B cell (primary cell): ENCODE measurements at regions not wholly inside any gene's neighbourhood (a gene's known extent, or its start where the extent isn't known, plus 50 kb on each side); places are given as distances from the start of the nearest gene placed in this dataset.
"Not testable (repeated sequence)": the region's sequence is repeated elsewhere in the genome, so short reads cannot be mapped to it uniquely, and the experiment has no call there.

Source experiments
- ATAC-seq: fragments of 200-7000 bp; cut with Tn5 transposase; one replicate; pipeline ENCODE4 v1.10.0; 2021; ENCODE audit warnings: low read depth, mild to moderate bottlenecking, moderate number of reproducible peaks, moderate library complexity
- CTCF ChIA-PET: fragments of 350-600 bp; sonication (Branson Sonifier 250); formaldehyde crosslinking; loops from one replicate; lab custom pipeline; 2021; ENCODE audit warnings: antibody characterized with exemption, inconsistent platforms; lab: Charles Lee
- POLR2A ChIA-PET: fragments of 350-600 bp; sonication (Branson Sonifier 250); formaldehyde crosslinking; loops from one replicate; lab custom pipeline; 2021; ENCODE audit warnings: antibody characterized with exemption; lab: Charles Lee
- DNase-seq: peaks from one replicate; pipeline ENCODE4 v3.0.0; 2013
- H2AFZ ChIP-seq: 2 replicates; pipeline ENCODE4 v1.6.1; 2012; ENCODE audit warnings: mild to moderate bottlenecking, low read depth, low read length; ENCODE audit not compliant: insufficient read depth, poor library complexity, severe bottlenecking
- H3K27ac ChIP-seq, 2 donors: 1 replicate in 1 of 2; 2 replicates in 1 of 2; pipeline ENCODE4 v1.5.1; 2012 to 2013; ENCODE audit warnings: low read length in 2 of 2, mild to moderate bottlenecking in 2 of 2, moderate library complexity in 1 of 2
- H3K27me3 ChIP-seq, 4 experiments: fragments of 200-600 bp in 1 of 4; sonication (generic) in 1 of 4; replicated peaks in 1 of 4; 1 replicate in 2 of 4; 2 replicates in 2 of 4; pipeline versions ENCODE4 v1.6.1 to v1.7.0; 2013 to 2016; ENCODE audit warnings: low read length in 3 of 4, mild to moderate bottlenecking in 2 of 4, mixed read lengths in 1 of 4, moderate library complexity in 1 of 4; ENCODE audit not compliant: insufficient read depth in 4 of 4, control insufficient read depth in 3 of 4; ENCODE audit errors: control extremely low read depth in 1 of 4
- H3K36me3 ChIP-seq, 2 experiments: replicated peaks in 1 of 2; 1 replicate in 1 of 2; 2 replicates in 1 of 2; pipeline versions ENCODE4 v1.6.1 to v1.7.1; 2013; ENCODE audit warnings: low read length in 1 of 2; ENCODE audit not compliant: insufficient read depth in 2 of 2, control insufficient read depth in 1 of 2; ENCODE audit errors: control extremely low read depth in 1 of 2, extremely low read depth in 1 of 2
- H3K4me1 ChIP-seq, 2 donors: fragments of 200-600 bp in 1 of 2; sonication (generic) in 1 of 2; 1 replicate in 1 of 2; 2 replicates in 1 of 2; pipeline versions ENCODE4 v1.5.1 to v1.6.1; 2013 to 2017; ENCODE audit warnings: low read length in 2 of 2; ENCODE audit not compliant: control insufficient read depth in 2 of 2, insufficient read depth in 2 of 2
- H3K4me2 ChIP-seq: replicated peaks from 2 replicates; pipeline ENCODE3; 2012; ENCODE audit warnings: mild to moderate bottlenecking, low read depth, low read length; ENCODE audit not compliant: poor library complexity, severe bottlenecking
- H3K4me3 ChIP-seq, 5 experiments: fragments of 200-600 bp in 1 of 5; sonication (generic) in 1 of 5; 1 replicate in 3 of 5; 2 replicates in 2 of 5; pipeline versions ENCODE4 v1.5.1 to v1.7.0; 2011 to 2016; ENCODE audit warnings: low read length in 4 of 5, mild to moderate bottlenecking in 4 of 5, low read depth in 2 of 5, control low read depth in 1 of 5, moderate library complexity in 1 of 5; ENCODE audit not compliant: insufficient read depth in 1 of 5; ENCODE audit errors: control extremely low read depth in 1 of 5, extremely low read depth in 1 of 5
- H3K79me2 ChIP-seq: fragments of 200-600 bp; sonication (generic); one replicate; pipeline ENCODE4 v1.6.0; 2016; ENCODE audit warnings: low read length; ENCODE audit not compliant: control insufficient read depth, insufficient read depth
- H3K9ac ChIP-seq: fragments of 200-600 bp; sonication (generic); 2 replicates; pipeline ENCODE4 v1.6.1; 2017; ENCODE audit warnings: mild to moderate bottlenecking, low read length, moderate library complexity
- H3K9me3 ChIP-seq, 3 donors: one replicate each; pipeline versions ENCODE4 v1.6.1 to v1.7.1; 2013; ENCODE audit warnings: low read length in 2 of 3; ENCODE audit not compliant: control insufficient read depth in 2 of 3, insufficient read depth in 1 of 3; ENCODE audit errors: control extremely low read depth in 1 of 3
- H4K20me1 ChIP-seq: 2 replicates; pipeline ENCODE4 v1.6.0; 2012; ENCODE audit warnings: mild to moderate bottlenecking, low read length; ENCODE audit not compliant: insufficient read depth, control insufficient read depth, poor library complexity, severe bottlenecking
- H3K27ac Mint-ChIP-seq: one replicate; pipeline ENCODE4 v1.8.0; 2021; ENCODE audit warnings: mixed read lengths
- H3K27me3 Mint-ChIP-seq: one replicate; pipeline ENCODE4 v1.8.0; 2021; ENCODE audit warnings: mixed read lengths
- H3K4me1 Mint-ChIP-seq: one replicate; pipeline ENCODE4 v1.8.0; 2021; ENCODE audit warnings: mixed read lengths
- H3K4me3 Mint-ChIP-seq: one replicate; pipeline ENCODE4 v1.8.0; 2021; ENCODE audit warnings: mixed read lengths
- H3K9me3 Mint-ChIP-seq: one replicate; pipeline ENCODE4 v1.8.0; 2022; ENCODE audit warnings: mixed read lengths; ENCODE audit not compliant: insufficient read depth
- EZH2 ChIP-seq: IDR thresholded peaks from 2 replicates; pipeline ENCODE4 v1.6.1; 2012; ENCODE audit warnings: borderline replicate concordance, low read depth, mild to moderate bottlenecking, moderate library complexity, low read length; ENCODE audit not compliant: insufficient read depth, poor library complexity, severe bottlenecking
- WGBS: methylation state at CpG from one replicate; pipeline ENCODE4 v1.1.5; 2013; ENCODE audit warnings: missing lambda C conversion rate; ENCODE audit not compliant: insufficient coverage; 5-methylcytosine and 5-hydroxymethylcytosine counted together
- intact Hi-C: fragments of 100-400 bp; cut with micrococcal nuclease; formaldehyde crosslinking; loops from one replicate; pipeline ENCODE4 v1.10.0; 2022
- TF ChIP-seq, protein P1 (sequence below): fragments of 200-600 bp; IDR thresholded peaks from one replicate; pipeline ENCODE4 v1.8.0; 2022; ENCODE audit warnings: antibody characterized with exemption, mild to moderate bottlenecking

DNA sequence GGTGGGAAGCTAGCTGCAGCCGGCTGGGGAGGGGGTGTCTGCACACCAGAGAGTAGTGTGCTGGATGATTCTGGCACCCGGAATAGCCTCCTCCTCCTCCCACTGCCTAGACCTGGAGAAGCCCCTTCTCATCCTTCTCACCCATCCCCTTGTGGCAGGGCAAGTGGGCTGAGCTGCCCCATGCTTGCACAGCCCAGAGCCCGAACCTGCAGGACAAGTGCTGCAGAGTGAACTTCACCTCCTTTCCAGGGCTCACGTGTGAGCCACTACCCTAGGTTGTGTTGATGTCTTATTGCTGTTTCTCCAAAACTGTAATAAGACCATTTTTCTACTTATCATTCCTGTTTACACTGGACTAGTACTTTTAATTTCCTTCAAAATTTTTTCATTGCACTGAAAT is 56.1 kb upstream of the GLYATL1B start:
- Histone ChIP-seq H3K4me1 (no peaks in the 10 kb centered on the region), H3K4me2 (no peak overlapping the region), H4K20me1 (no peaks in the 10 kb centered on the region), H3K27ac (no peak overlapping the region), H3K79me2 (no peaks in the 10 kb centered on the region), H3K36me3 (no peaks in the 10 kb centered on the region), H3K9me3 (peaks cover 0 to 1% (median 0%) of the 10 kb centered on the region in 3 donors), H3K27me3 (no peaks in the 10 kb centered on the region), H3K4me3 (no peak overlapping the region), H2AFZ (no peak overlapping the region), H3K9ac (no peak overlapping the region)
- no peaks in the 10 kb centered on the region for H3K9me3 Mint-ChIP-seq
- ChIA-PET CTCF (no interaction called here), POLR2A (no interaction called here)
- no peak for DNase-seq
- 100% methylated on average over 1 of the region's 4 CpGs for WGBS
- intact Hi-C loops = no loop called here
- H3K27me3 Mint-ChIP-seq = no peaks in the 10 kb centered on the region
- no peak for ATAC-seq
- no peak overlapping the region for H3K4me3 Mint-ChIP-seq
- no peak overlapping the region for H3K27ac Mint-ChIP-seq
- H3K4me1 Mint-ChIP-seq = peaks cover 10% of the 10 kb centered on the region
- TF ChIP-seq, protein P1, sequence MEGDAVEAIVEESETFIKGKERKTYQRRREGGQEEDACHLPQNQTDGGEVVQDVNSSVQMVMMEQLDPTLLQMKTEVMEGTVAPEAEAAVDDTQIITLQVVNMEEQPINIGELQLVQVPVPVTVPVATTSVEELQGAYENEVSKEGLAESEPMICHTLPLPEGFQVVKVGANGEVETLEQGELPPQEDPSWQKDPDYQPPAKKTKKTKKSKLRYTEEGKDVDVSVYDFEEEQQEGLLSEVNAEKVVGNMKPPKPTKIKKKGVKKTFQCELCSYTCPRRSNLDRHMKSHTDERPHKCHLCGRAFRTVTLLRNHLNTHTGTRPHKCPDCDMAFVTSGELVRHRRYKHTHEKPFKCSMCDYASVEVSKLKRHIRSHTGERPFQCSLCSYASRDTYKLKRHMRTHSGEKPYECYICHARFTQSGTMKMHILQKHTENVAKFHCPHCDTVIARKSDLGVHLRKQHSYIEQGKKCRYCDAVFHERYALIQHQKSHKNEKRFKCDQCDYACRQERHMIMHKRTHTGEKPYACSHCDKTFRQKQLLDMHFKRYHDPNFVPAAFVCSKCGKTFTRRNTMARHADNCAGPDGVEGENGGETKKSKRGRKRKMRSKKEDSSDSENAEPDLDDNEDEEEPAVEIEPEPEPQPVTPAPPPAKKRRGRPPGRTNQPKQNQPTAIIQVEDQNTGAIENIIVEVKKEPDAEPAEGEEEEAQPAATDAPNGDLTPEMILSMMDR = no peak
- no peak for TF ChIP-seq EZH2

DNA sequence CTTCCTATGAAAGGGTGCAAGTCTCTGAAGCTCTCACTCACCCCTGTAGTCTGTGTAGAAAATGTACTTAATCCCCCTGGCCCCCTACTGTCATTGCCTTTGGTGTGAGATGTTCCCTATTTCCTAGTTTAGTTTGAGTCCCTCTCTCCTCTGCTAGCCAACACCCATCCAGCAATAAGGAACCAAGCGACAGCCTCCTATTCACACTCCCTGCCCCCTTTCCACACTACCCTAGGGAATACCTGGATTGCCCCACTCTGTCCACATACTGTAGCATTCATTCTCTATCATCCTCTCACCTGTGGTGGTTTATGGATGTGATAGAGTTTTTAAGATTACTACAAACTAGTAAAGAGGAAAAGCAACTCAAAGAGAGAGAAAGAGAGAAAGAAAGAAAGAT is 54.4 kb upstream of the GLYATL1B start:
- H2AFZ ChIP-seq, H3K27ac ChIP-seq, H3K4me3 Mint-ChIP-seq, H3K4me1 Mint-ChIP-seq, H3K27ac Mint-ChIP-seq, POLR2A ChIA-PET, H3K9me3 Mint-ChIP-seq, H3K4me1 ChIP-seq, H3K27me3 Mint-ChIP-seq, DNase-seq, H3K36me3 ChIP-seq, H3K9me3 ChIP-seq, H3K27me3 ChIP-seq, H3K79me2 ChIP-seq, CTCF ChIA-PET, H3K4me2 ChIP-seq, H3K4me3 ChIP-seq, ATAC-seq, H3K9ac ChIP-seq, H4K20me1 ChIP-seq, intact Hi-C loops: not testable (repeated sequence)
- WGBS = 86% methylated on average over 1 of the region's 1 CpG
